Loucy (cell line): ENCODE measurements at regions not wholly inside any gene's neighbourhood (a gene's known extent, or its start where the extent isn't known, plus 50 kb on each side); places are given as distances from the start of the nearest gene placed in this dataset.

ENCODE experiments used
- H2AFZ ChIP-seq: fragments of 200-600 bp; sonication (generic); 2 replicates; pipeline ENCODE4 v1.6.0; 2016; ENCODE audit warnings: antibody characterized with exemption, mild to moderate bottlenecking, low read length, moderate library complexity
- H3F3A ChIP-seq: fragments of 200-600 bp; 2 replicates; pipeline ENCODE4 v1.6.0; 2016; ENCODE audit warnings: antibody characterized with exemption, low read depth, mild to moderate bottlenecking
- H3K27me3 ChIP-seq: fragments of 200-600 bp; sonication (generic); 2 replicates; pipeline ENCODE4 v1.6.1; 2014; ENCODE audit warnings: low read length, mild to moderate bottlenecking; ENCODE audit not compliant: insufficient read depth, poor library complexity, severe bottlenecking
- H3K36me3 ChIP-seq: fragments of 200-600 bp; sonication (generic); 2 replicates; pipeline ENCODE4 v1.6.1; 2016; ENCODE audit warnings: low read length; ENCODE audit not compliant: insufficient read depth
- H3K4me1 ChIP-seq: fragments of 200-600 bp; sonication (generic); 2 replicates; pipeline ENCODE4 v1.5.1; 2014; ENCODE audit warnings: low read length, mild to moderate bottlenecking; ENCODE audit not compliant: insufficient read depth, poor library complexity, severe bottlenecking
- H3K4me2 ChIP-seq: fragments of 200-600 bp; sonication (generic); 2 replicates; pipeline ENCODE4 v1.6.0; 2014; ENCODE audit warnings: antibody characterized with exemption, low read length, low read depth, mild to moderate bottlenecking; ENCODE audit not compliant: poor library complexity, severe bottlenecking
- H3K4me3 ChIP-seq: fragments of 200-600 bp; sonication (generic); 2 replicates; pipeline ENCODE4 v1.5.1; 2014; ENCODE audit warnings: low read length, mild to moderate bottlenecking, mixed read lengths; ENCODE audit not compliant: poor library complexity, severe bottlenecking
- H3K79me2 ChIP-seq: fragments of 200-600 bp; sonication (generic); 2 replicates; pipeline ENCODE4 v1.6.1; 2014; ENCODE audit warnings: low read length; ENCODE audit not compliant: insufficient read depth
- H3K9ac ChIP-seq: fragments of 200-600 bp; sonication (generic); 2 replicates; pipeline ENCODE4 v1.6.0; 2014; ENCODE audit warnings: mild to moderate bottlenecking, low read depth, low read length, moderate library complexity; ENCODE audit not compliant: poor library complexity, severe bottlenecking
- H3K9me2 ChIP-seq: fragments of 200-600 bp; sonication (generic); replicated peaks from 2 replicates; pipeline ENCODE4 v1.6.1; 2016; ENCODE audit warnings: low read depth, low read length, mixed read lengths
- H3K9me3 ChIP-seq: fragments of 200-600 bp; sonication (generic); 2 replicates; pipeline ENCODE4 v1.6.1; 2014; ENCODE audit warnings: mild to moderate bottlenecking, antibody characterized with exemption, low read length, low read depth; ENCODE audit not compliant: insufficient read depth
- H4K20me1 ChIP-seq: fragments of 200-600 bp; sonication (generic); 2 replicates; pipeline ENCODE4 v1.6.0; 2014; ENCODE audit warnings: antibody characterized with exemption, low read length, mild to moderate bottlenecking; ENCODE audit not compliant: insufficient read depth, poor library complexity, severe bottlenecking
- CTCF ChIP-seq: fragments of 200-600 bp; sonication (generic); conservative IDR thresholded peaks from 2 replicates; pipeline ENCODE4 v1.5.1; 2014; ENCODE audit warnings: mild to moderate bottlenecking, antibody characterized with exemption, low read length
- EZH2phosphoT487 ChIP-seq: fragments of 200-600 bp; IDR thresholded peaks from 2 replicates; pipeline ENCODE4 v1.6.1; 2018; ENCODE audit warnings: antibody characterized with exemption, mild to moderate bottlenecking, moderate library complexity, borderline replicate concordance

GRCh38 chr3:176969066-176969465 is 228.2 kb downstream of the TBL1XR1 start:
- H3K27me3 ChIP-seq = no peaks in the 10 kb centered on the region
- no peak overlapping the region for H2AFZ ChIP-seq
- H3K36me3 ChIP-seq = no peaks in the 10 kb centered on the region
- TF ChIP-seq EZH2phosphoT487 = no peak
- no peak for TF ChIP-seq CTCF
- no peaks in the 10 kb centered on the region for H3F3A ChIP-seq
- no peak overlapping the region for H3K4me3 ChIP-seq
- no peaks in the 10 kb centered on the region for H3K79me2 ChIP-seq
- H3K9me3 ChIP-seq = no peaks in the 10 kb centered on the region
- peaks cover 9% of the 10 kb centered on the region for H3K4me1 ChIP-seq
- no peak overlapping the region for H3K9ac ChIP-seq
- H4K20me1 ChIP-seq = no peaks in the 10 kb centered on the region
- no peaks in the 10 kb centered on the region for H3K9me2 ChIP-seq
- no peak overlapping the region for H3K4me2 ChIP-seq

GRCh38 chr3:176968631-176969030 is 228.7 kb downstream of the TBL1XR1 start:
- Histone ChIP-seq H3K9ac (no peak overlapping the region), H3K9me2 (no peaks in the 10 kb centered on the region), H4K20me1 (no peaks in the 10 kb centered on the region), H3F3A (no peaks in the 10 kb centered on the region), H3K9me3 (no peaks in the 10 kb centered on the region), H3K36me3 (no peaks in the 10 kb centered on the region), H2AFZ (no peak overlapping the region), H3K4me1 (peaks cover 9% of the 10 kb centered on the region), H3K27me3 (no peaks in the 10 kb centered on the region), H3K4me3 (no peak overlapping the region), H3K4me2 (no peak overlapping the region), H3K79me2 (no peaks in the 10 kb centered on the region)
- TF ChIP-seq CTCF (no peak), EZH2phosphoT487 (no peak)

GRCh38 chr3:176967522-176967921 is 229.8 kb downstream of the TBL1XR1 start:
- Histone ChIP-seq H3K79me2 (no peaks in the 10 kb centered on the region), H3K4me1 (peaks cover 9% of the 10 kb centered on the region), H2AFZ (no peak overlapping the region), H4K20me1 (no peaks in the 10 kb centered on the region), H3K27me3 (no peaks in the 10 kb centered on the region), H3K36me3 (no peaks in the 10 kb centered on the region), H3K9ac (no peak overlapping the region), H3K9me2 (no peaks in the 10 kb centered on the region), H3K4me2 (no peak overlapping the region), H3K4me3 (no peak overlapping the region), H3F3A (no peaks in the 10 kb centered on the region), H3K9me3 (no peaks in the 10 kb centered on the region)
- no peak for TF ChIP-seq CTCF
- TF ChIP-seq EZH2phosphoT487 = no peak
